B cell (primary cell): ENCODE measurements at regions not wholly inside any gene's neighbourhood (a gene's known extent, or its start where the extent isn't known, plus 50 kb on each side); places are given as distances from the start of the nearest gene placed in this dataset.

Experiments
- ATAC-seq: fragments of 200-7000 bp; cut with Tn5 transposase; one replicate; pipeline ENCODE4 v1.10.0; 2021; ENCODE audit warnings: low read depth, mild to moderate bottlenecking, moderate number of reproducible peaks, moderate library complexity
- CTCF ChIA-PET: fragments of 350-600 bp; sonication (Branson Sonifier 250); formaldehyde crosslinking; loops from one replicate; lab custom pipeline; 2021; ENCODE audit warnings: antibody characterized with exemption, inconsistent platforms; lab: Charles Lee
- POLR2A ChIA-PET: fragments of 350-600 bp; sonication (Branson Sonifier 250); formaldehyde crosslinking; loops from one replicate; lab custom pipeline; 2021; ENCODE audit warnings: antibody characterized with exemption; lab: Charles Lee
- DNase-seq: peaks from one replicate; pipeline ENCODE4 v3.0.0; 2013
- H2AFZ ChIP-seq: 2 replicates; pipeline ENCODE4 v1.6.1; 2012; ENCODE audit warnings: mild to moderate bottlenecking, low read depth, low read length; ENCODE audit not compliant: insufficient read depth, poor library complexity, severe bottlenecking
- H3K27ac ChIP-seq, 2 donors: 1 replicate in 1 of 2; 2 replicates in 1 of 2; pipeline ENCODE4 v1.5.1; 2012 to 2013; ENCODE audit warnings: low read length in 2 of 2, mild to moderate bottlenecking in 2 of 2, moderate library complexity in 1 of 2
- H3K27me3 ChIP-seq, 4 experiments: fragments of 200-600 bp in 1 of 4; sonication (generic) in 1 of 4; replicated peaks in 1 of 4; 1 replicate in 2 of 4; 2 replicates in 2 of 4; pipeline versions ENCODE4 v1.6.1 to v1.7.0; 2013 to 2016; ENCODE audit warnings: low read length in 3 of 4, mild to moderate bottlenecking in 2 of 4, mixed read lengths in 1 of 4, moderate library complexity in 1 of 4; ENCODE audit not compliant: insufficient read depth in 4 of 4, control insufficient read depth in 3 of 4; ENCODE audit errors: control extremely low read depth in 1 of 4
- H3K36me3 ChIP-seq, 2 experiments: replicated peaks in 1 of 2; 1 replicate in 1 of 2; 2 replicates in 1 of 2; pipeline versions ENCODE4 v1.6.1 to v1.7.1; 2013; ENCODE audit warnings: low read length in 1 of 2; ENCODE audit not compliant: insufficient read depth in 2 of 2, control insufficient read depth in 1 of 2; ENCODE audit errors: control extremely low read depth in 1 of 2, extremely low read depth in 1 of 2
- H3K4me1 ChIP-seq, 2 donors: fragments of 200-600 bp in 1 of 2; sonication (generic) in 1 of 2; 1 replicate in 1 of 2; 2 replicates in 1 of 2; pipeline versions ENCODE4 v1.5.1 to v1.6.1; 2013 to 2017; ENCODE audit warnings: low read length in 2 of 2; ENCODE audit not compliant: control insufficient read depth in 2 of 2, insufficient read depth in 2 of 2
- H3K4me2 ChIP-seq: replicated peaks from 2 replicates; pipeline ENCODE3; 2012; ENCODE audit warnings: mild to moderate bottlenecking, low read depth, low read length; ENCODE audit not compliant: poor library complexity, severe bottlenecking
- H3K4me3 ChIP-seq, 5 experiments: fragments of 200-600 bp in 1 of 5; sonication (generic) in 1 of 5; 1 replicate in 3 of 5; 2 replicates in 2 of 5; pipeline versions ENCODE4 v1.5.1 to v1.7.0; 2011 to 2016; ENCODE audit warnings: low read length in 4 of 5, mild to moderate bottlenecking in 4 of 5, low read depth in 2 of 5, control low read depth in 1 of 5, moderate library complexity in 1 of 5; ENCODE audit not compliant: insufficient read depth in 1 of 5; ENCODE audit errors: control extremely low read depth in 1 of 5, extremely low read depth in 1 of 5
- H3K79me2 ChIP-seq: fragments of 200-600 bp; sonication (generic); one replicate; pipeline ENCODE4 v1.6.0; 2016; ENCODE audit warnings: low read length; ENCODE audit not compliant: control insufficient read depth, insufficient read depth
- H3K9ac ChIP-seq: fragments of 200-600 bp; sonication (generic); 2 replicates; pipeline ENCODE4 v1.6.1; 2017; ENCODE audit warnings: mild to moderate bottlenecking, low read length, moderate library complexity
- H3K9me3 ChIP-seq, 3 donors: one replicate each; pipeline versions ENCODE4 v1.6.1 to v1.7.1; 2013; ENCODE audit warnings: low read length in 2 of 3; ENCODE audit not compliant: control insufficient read depth in 2 of 3, insufficient read depth in 1 of 3; ENCODE audit errors: control extremely low read depth in 1 of 3
- H4K20me1 ChIP-seq: 2 replicates; pipeline ENCODE4 v1.6.0; 2012; ENCODE audit warnings: mild to moderate bottlenecking, low read length; ENCODE audit not compliant: insufficient read depth, control insufficient read depth, poor library complexity, severe bottlenecking
- H3K27ac Mint-ChIP-seq: one replicate; pipeline ENCODE4 v1.8.0; 2021; ENCODE audit warnings: mixed read lengths
- H3K27me3 Mint-ChIP-seq: one replicate; pipeline ENCODE4 v1.8.0; 2021; ENCODE audit warnings: mixed read lengths
- H3K4me1 Mint-ChIP-seq: one replicate; pipeline ENCODE4 v1.8.0; 2021; ENCODE audit warnings: mixed read lengths
- H3K4me3 Mint-ChIP-seq: one replicate; pipeline ENCODE4 v1.8.0; 2021; ENCODE audit warnings: mixed read lengths
- H3K9me3 Mint-ChIP-seq: one replicate; pipeline ENCODE4 v1.8.0; 2022; ENCODE audit warnings: mixed read lengths; ENCODE audit not compliant: insufficient read depth
- EZH2 ChIP-seq: IDR thresholded peaks from 2 replicates; pipeline ENCODE4 v1.6.1; 2012; ENCODE audit warnings: borderline replicate concordance, low read depth, mild to moderate bottlenecking, moderate library complexity, low read length; ENCODE audit not compliant: insufficient read depth, poor library complexity, severe bottlenecking
- WGBS: methylation state at CpG from one replicate; pipeline ENCODE4 v1.1.5; 2013; ENCODE audit warnings: missing lambda C conversion rate; ENCODE audit not compliant: insufficient coverage; 5-methylcytosine and 5-hydroxymethylcytosine counted together
- intact Hi-C: fragments of 100-400 bp; cut with micrococcal nuclease; formaldehyde crosslinking; loops from one replicate; pipeline ENCODE4 v1.10.0; 2022
- TF ChIP-seq, protein P1 (sequence below): fragments of 200-600 bp; IDR thresholded peaks from one replicate; pipeline ENCODE4 v1.8.0; 2022; ENCODE audit warnings: antibody characterized with exemption, mild to moderate bottlenecking

DNA sequence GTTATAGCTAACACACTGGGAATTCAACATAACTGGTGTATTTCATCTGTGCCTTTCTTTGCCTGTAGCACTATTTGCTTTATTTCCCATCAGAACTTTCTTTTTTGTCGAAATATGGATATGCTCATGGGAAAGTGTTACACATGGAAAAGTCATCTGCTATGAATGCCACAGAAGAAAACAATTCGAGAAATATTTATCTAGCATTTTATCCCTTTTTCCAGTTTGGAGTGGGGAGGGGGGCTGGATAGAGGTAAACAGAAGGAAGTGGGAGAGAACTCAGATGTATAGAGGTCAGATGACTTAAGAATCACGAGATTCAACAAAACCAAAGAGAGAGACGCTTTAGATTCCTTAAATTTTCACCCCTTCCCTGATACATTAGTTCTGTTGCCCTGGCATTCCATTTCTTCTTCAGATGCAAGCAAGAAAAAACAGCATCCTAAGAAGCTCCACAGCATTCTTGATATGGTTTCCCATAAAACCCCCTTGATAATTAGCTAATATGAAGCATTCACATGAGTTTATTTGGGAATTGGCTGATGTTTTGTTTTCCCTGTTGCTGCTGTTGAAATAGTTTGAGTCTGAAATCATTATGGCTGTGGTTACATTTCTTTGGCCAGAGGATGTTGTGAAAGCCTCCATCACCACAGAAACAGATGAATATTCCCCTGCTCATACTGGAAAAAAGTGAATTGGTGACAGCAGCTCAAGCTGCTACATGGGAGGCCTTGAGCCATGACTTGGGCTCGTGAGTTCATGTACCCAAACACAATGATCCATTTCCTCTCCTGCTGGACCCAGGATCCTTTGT is 335.8 kb upstream of the DAB2 start:
- intact Hi-C loops = no loop called here
- no peaks in the 10 kb centered on the region for H3K9me3 Mint-ChIP-seq
- ChIA-PET POLR2A (no interaction called here), CTCF (no interaction called here)
- H3K9me3 ChIP-seq = no peaks in the 10 kb centered on the region
- H4K20me1 ChIP-seq = no peaks in the 10 kb centered on the region
- H3K4me2 ChIP-seq = no peak overlapping the region
- no peaks in the 10 kb centered on the region for H3K27me3 Mint-ChIP-seq
- ATAC-seq (no peak), DNase-seq (no peak)
- no peaks in the 10 kb centered on the region for H3K36me3 ChIP-seq
- H2AFZ ChIP-seq = no peak overlapping the region
- no peak overlapping the region for H3K4me3 ChIP-seq
- H3K27ac Mint-ChIP-seq = no peak overlapping the region
- no peak overlapping the region for H3K27ac ChIP-seq
- H3K4me1 Mint-ChIP-seq = no peaks in the 10 kb centered on the region
- no peak overlapping the region for H3K9ac ChIP-seq
- no peaks in the 10 kb centered on the region for H3K4me1 ChIP-seq
- H3K4me3 Mint-ChIP-seq = no peak overlapping the region
- 86% methylated on average over 1 of the region's 5 CpGs for WGBS
- no peak for TF ChIP-seq EZH2
- TF ChIP-seq, protein P1, sequence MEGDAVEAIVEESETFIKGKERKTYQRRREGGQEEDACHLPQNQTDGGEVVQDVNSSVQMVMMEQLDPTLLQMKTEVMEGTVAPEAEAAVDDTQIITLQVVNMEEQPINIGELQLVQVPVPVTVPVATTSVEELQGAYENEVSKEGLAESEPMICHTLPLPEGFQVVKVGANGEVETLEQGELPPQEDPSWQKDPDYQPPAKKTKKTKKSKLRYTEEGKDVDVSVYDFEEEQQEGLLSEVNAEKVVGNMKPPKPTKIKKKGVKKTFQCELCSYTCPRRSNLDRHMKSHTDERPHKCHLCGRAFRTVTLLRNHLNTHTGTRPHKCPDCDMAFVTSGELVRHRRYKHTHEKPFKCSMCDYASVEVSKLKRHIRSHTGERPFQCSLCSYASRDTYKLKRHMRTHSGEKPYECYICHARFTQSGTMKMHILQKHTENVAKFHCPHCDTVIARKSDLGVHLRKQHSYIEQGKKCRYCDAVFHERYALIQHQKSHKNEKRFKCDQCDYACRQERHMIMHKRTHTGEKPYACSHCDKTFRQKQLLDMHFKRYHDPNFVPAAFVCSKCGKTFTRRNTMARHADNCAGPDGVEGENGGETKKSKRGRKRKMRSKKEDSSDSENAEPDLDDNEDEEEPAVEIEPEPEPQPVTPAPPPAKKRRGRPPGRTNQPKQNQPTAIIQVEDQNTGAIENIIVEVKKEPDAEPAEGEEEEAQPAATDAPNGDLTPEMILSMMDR = no peak
- no peaks in the 10 kb centered on the region for H3K79me2 ChIP-seq
- H3K27me3 ChIP-seq = no peaks in the 10 kb centered on the region

DNA sequence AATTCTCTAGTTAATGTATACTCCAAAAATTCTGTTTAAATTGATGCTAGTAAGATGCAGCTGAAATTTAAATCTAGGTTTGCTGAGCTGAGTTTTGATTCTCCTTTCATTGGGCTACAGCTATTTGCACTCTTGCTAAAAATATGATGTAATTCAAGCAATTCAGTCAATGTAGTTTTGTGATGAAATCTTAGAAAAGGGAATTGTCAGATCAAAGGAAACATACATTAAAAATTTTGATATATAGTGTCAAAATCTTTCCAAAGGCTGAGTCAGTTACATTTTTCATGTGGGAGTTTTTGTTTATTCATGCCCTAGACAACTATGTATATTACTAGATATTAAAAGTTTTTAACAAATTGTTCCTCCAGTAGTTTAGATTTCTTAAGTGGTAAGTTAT is 334.9 kb upstream of the DAB2 start:
- Mint-ChIP-seq H3K27me3 (no peaks in the 10 kb centered on the region), H3K9me3 (no peaks in the 10 kb centered on the region), H3K4me3 (no peak overlapping the region), H3K27ac (no peak overlapping the region), H3K4me1 (no peaks in the 10 kb centered on the region)
- no peak overlapping the region for H2AFZ ChIP-seq
- no peaks in the 10 kb centered on the region for H4K20me1 ChIP-seq
- ATAC-seq = no peak
- no peak overlapping the region for H3K9ac ChIP-seq
- DNase-seq = no peak
- H3K27ac ChIP-seq = no peak overlapping the region
- ChIA-PET POLR2A (no interaction called here), CTCF (no interaction called here)
- no peaks in the 10 kb centered on the region for H3K36me3 ChIP-seq
- no peak overlapping the region for H3K4me2 ChIP-seq
- H3K9me3 ChIP-seq = no peaks in the 10 kb centered on the region
- H3K4me1 ChIP-seq = no peaks in the 10 kb centered on the region
- H3K79me2 ChIP-seq = no peaks in the 10 kb centered on the region
- TF ChIP-seq, protein P1 = no peak
- no peak for TF ChIP-seq EZH2
- intact Hi-C loops = no loop called here
- no peak overlapping the region for H3K4me3 ChIP-seq
- no peaks in the 10 kb centered on the region for H3K27me3 ChIP-seq
